ENCODE measurements at regions not wholly inside any gene's neighbourhood (a gene's known extent, or its start where the extent isn't known, plus 50 kb on each side); places are given as distances from the start of the nearest gene placed in this dataset.

DNA sequence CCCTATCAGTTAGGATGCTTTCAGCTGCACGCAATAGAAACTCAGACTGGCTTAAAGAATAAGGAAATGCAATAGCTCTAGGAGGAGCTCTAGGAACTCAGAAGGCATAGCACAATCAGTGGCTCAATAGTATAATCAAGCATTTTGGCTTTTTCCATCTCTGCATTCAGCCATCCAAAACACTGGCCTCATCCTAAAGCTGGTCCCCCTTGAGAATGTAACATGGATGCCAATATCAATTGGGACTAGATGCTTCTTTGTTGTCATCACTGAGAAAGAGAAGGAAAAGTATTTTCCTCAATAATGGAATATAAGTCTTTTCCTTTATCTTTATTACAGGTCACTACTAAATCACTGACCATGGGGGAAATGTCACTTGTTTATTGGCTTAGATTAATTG is 509.5 kb downstream of the PLPP3 start:
- DNase-seq (ENCODE audit: low spot score), result no peak

DNA sequence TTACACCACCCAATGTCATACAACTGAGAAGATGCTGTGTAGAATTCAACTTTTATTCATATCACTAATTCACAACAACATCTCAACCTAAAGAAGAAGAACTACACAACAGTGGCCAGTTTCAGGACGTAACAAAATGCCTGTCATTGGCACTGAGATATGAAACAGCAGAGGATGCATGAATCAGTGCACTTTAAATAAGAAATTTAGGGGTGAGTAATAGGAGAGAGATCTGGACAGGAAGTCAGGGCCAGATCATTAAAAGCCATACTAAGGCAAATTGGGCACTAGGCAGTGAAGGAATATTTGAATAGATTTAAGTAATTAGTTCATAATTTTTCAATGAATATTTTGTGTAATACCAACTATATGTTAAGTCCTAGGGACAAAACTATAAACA is 510.5 kb downstream of the PLPP3 start:
- no peak for DNase-seq (ENCODE audit: low spot score)

DNA sequence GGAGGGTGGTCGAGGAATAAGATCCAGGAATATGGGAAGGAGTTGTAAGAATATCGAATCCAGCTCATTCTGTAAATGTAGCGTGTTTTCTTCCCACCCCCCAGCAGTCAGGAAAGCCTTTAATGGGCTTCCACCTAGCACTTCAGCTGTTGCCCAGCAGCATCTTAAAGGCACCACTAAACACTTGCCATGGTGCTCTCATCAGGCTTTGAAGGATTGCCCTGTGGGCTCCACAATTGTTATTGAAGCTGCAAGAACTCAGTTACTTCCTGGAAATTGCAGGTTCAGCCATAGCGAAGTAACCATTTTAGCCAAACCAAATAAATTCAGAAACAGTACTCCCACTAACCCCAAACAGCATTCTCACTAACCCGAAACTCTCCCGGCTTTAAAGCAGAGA is 511.2 kb downstream of the PLPP3 start:
- DNase-seq (ENCODE audit: low spot score), result no peak

DNA sequence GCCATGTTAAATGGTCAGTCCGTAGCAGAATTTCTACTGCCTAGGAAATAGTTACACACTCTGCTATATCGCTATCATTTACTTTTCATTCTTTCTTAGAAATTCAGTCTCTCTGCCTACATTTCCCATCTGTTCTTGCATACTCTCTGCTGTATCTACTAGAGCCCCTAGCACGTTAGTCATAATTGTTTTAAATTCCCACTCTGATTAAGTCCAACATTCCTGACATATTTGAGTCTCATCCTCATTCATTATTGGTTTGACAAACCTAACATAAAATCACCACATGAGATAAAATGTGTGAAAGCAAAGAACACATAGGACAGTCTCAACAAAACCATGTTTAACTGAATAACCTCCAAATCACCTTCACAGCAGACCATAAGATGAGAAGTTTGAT is 513.6 kb downstream of the PLPP3 start:
- DNase-seq (ENCODE audit: low spot score), result no peak

DNA sequence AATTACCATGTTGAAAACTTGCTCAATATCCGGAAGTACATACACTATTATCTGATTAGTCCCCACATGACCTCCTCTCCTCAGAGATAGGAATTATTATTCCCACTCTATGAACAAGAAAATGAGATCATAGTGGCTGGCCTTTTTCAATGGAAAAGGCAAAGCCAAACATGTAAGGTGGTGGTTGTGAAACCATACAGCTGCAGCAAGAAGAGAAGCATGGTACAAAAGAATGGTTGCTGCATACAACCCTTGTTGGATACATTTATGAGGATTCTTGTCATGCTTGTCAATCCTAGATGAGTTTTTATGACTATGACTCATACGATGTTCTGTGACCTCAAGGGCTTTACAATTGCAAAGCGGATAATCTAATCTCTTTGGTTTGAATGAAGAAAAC is 514.7 kb downstream of the PLPP3 start:
- DNase-seq (ENCODE audit: low spot score), result no peak

DNA sequence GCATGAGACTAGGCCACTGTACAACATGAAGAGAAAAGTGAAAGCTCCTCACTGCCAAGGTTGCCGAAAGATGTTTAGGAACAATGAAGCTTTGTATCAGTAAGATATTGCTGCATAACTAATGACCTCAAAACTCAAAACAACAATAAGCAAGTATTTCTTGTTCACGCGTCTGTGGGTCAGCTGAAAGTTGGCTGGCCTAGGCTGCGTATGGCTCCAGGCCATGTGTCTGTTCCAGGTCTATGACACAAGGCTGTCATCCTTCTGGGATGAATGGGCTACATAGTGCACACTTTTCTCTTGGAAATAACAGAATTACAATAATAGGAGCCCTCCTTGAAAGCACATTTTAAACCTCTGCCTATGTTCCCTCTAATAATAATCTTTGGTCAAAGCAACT is 515.9 kb downstream of the PLPP3 start:
- no peak for DNase-seq (ENCODE audit: low spot score)

DNA sequence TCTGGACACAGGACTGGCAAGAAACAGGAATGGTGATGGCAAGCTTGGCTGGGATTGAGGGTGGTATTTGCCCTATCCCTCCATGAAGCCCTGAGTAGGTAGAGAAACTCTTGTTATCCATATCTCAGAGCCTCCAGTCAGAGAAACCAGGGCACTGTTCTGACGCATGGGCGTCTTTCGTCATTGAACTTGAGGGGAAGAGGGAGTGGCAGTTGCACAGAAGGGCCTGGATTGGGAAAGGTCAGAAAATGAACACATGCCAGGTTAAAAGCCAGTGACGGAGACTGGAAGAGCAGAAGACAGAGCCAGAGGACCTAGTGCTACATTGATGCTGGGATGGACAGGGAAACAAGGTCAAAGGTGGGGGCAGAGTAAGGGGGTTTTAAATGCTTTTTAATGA is 516.7 kb downstream of the PLPP3 start:
- no peak for DNase-seq (ENCODE audit: low spot score)

DNA sequence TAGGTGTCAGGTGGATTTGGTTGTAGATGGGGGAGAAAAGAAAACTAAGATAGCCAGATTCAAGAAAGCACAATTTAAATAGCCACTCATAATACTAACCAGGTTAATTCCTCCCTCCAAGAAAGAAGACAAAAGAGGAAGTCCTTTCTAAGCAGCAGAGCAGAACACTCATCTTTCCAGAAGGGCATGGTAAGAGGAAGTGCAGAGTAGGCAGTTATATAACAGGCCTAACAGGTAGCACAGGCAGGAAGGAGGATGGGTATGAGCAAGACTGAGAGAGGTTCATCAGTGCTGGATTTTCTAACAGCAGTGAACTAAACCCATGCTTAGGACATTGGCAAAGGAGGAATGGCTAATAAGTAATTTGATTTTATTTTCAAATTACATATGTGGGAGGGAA is 517.5 kb downstream of the PLPP3 start:
- no peak for DNase-seq (ENCODE audit: low spot score)

DNA sequence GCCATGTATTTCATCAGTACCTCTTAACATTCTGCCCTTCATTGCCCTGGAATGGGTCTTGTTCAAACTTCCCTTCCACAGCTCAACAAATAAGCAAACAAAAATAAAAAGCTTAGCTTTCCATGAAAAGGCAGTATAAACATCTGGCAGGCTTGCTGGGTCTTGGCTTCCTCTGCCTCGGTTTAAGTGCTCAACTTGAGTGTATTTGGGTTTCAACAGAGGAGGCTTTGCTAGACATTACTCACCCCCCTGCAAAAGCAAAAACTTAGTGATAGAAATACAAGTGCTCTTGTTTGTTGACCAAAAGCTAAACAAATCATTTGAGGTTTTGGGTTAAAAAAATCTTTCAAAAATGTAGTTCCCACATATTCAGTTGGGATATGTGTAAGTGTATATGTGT is 518.5 kb downstream of the PLPP3 start:
- DNase-seq (ENCODE audit: low spot score), result no peak

DNA sequence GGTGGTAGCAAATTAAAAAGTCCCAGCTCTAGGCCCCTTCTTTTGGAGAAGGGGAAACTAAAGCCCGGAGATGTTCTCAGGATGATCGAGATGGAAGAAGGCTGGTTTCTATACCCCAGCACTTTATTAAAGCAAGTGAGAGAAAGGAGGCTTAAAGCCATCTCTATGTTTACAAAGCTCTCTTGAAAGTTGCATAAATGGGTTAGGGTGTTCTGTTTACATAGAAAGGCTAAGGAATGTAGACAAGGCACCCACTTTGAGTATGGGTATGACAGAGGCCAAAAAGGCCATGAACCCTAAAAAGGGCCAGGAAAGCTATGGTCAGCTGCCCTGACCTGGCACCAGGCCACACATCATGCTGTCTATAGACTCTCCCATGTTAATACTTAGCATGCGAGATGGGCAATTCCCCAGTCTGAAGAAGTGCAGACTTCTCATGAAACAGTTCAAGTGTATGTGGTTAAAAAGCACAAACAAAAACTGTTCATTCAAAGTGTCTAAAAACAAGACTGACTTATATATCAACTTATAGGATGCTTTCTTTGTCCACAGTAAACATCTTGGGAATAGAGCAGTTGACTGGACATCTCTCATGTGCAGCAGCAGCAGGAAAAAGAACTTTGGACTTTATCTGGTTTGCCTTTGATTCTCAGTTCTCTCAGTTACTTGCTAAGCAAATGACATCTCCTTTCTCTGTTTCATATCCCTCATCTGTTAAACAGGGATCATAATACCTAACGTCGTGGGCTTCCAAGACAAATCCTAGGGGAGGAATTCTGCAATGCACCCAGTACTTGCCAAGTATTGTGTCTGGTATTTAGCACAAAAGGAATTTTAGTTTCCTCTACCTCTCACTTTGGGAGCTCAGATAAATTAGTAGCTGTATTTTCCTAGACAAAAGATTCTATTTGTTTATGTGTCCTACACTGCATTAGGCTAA is 521.6 kb downstream of the PLPP3 start:
- no peak for DNase-seq (ENCODE audit: low spot score)

DNA sequence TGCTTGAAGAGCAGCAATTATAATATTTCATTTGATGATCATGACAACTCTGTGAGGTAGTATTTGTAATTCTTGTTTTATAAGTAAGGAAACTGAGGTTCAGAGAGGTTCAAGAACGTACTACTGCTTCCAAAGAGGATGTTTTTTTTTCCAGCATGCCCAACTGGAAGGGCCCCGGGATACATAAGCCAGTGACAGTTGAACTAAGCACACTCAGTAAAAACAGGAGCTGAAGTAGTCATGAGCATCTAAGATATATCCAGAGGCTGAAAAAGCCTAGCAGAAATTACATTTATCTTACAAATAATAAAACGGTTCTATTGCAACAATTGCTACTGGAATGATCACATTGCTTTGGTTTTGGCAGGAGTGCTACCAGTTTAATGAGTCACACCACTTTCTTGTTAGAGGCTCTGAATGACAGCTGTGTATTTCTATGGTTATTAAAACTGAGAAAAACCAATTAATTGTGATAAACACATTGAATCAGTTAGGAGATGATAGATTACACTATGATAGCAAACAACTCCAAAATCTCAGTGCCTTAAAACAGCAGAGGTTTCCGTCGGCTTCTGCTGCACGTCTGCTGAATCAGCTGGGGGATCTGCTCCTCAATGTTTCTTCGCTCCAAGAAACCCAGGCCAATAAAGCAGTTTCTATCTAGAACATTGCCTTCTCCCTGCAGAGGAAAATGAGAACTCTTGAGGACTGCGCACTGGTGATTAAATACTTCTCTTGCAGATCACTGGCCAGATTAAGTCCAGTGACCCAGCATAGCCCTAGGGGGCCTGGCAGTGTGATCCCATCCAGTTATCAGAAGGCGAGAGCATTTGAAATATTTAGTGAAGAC is 522.7 kb downstream of the PLPP3 start:
- DNase-seq (ENCODE audit: low spot score), result no peak

DNA sequence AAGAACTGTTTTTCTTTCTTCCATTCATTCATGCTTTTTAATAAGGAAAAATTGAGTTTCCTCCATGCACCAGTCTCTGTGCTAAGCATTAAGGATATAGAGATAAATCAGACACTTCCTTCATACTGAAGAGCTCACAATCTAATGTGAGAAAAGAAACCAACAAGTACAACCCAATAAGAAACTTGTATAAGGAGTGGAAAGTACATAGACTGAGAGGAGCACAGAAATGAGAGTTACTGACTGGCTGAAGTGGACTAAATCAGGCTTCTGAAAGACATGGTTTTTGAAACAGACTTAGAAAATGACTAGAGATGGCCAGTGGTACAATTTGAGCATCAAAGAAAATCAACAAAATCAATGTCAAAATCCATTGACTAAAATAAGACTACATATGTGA is 524.4 kb downstream of the PLPP3 start:
- no peak for DNase-seq (ENCODE audit: low spot score)

DNA sequence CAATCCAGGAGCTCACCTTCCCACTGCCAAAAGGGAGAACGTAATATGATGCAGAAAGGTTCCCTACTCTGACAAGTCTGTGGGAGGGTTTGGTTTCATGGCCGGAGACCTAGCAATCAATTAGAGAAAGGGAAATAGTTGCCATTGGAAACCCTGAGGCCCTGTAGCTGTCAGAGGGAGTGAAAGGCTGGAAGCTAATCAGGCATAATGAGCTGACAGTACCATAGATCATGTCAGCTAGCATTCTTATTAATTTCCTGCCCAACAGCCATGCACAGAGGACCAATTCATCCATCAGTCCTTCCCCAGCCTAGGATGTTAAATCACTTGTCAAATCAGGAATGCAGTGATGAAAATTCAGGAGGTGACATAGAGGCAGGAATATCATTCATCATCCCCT is 527.3 kb downstream of the PLPP3 start:
- DNase-seq (ENCODE audit: low spot score), result no peak

DNA sequence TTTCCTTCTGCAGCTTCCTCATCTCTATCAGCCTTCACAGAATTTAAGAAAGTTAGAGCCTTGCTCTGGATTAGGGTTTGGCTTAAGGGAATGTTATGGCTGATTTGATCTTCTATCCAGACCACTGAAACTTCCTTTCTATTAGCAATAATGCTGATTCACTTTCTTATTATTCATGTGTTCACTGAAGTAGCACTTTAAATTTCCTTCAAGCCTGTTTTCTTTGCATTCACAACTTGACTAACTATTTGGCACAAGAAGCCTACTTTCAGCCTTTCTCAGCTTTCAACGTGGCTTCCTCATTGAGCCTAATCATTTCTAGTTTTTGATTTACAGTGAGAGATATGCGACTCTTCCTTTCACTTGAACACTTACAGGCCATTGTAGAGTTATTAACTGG is 528.5 kb downstream of the PLPP3 start:
- no peak for DNase-seq (ENCODE audit: low spot score)

DNA sequence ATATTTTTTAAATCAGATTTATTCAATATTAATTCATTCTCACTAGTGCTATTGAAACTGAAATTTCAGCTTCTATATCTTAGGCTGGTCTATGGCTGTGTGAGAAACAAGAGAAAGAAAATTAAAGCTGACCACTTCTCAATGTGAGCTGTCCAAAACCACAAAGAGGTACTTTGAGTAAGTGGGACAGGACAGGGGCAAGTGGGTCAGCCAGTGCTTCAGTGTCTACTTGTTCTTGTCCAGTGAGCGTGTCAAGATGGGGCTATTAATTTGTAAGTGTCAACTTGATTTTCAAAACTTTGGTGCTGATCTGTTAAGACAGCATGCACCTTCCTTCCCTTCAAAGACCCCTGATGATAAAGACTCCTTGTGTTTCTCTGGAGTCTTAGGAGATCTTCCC is 533.9 kb downstream of the PLPP3 start:
- DNase-seq (ENCODE audit: low spot score), result no peak

DNA sequence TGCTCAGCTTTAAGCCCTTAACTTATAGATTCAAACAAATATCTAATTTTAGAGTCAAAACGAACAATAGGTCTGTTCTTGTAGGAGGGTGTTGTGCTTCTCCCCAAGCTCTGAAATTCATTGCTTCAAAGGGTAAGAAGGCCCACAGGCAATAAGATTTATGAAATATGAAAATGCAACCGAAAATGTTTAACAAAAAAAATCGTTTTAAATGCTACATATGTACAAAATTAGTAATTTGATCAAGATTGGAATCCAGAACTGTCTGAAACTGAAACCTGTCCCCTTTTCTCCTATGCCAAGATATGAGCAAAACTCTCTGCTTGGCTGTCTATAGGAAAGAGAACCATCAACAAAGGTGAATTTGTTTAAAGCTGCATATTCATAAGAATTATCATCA is 534.3 kb downstream of the PLPP3 start:
- DNase-seq (ENCODE audit: low spot score), result no peak

DNA sequence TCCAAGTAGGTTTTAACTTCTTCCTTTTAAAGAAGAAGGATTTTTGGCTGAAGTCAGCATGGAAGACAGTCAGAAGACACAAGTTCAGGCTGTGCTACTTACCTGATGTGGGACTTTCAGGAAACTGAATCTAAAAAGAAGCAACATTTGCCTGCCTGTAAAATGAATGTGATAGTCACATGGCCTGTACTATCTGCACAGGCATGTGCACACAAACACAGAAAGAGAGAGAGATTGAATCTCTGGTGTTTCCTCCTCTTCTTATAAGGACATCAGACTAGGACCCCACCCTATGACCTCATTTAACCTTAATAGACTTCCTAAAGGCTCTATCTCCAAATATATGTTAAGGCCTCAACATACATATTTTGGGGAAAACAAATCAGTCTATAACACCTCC is 542.9 kb downstream of the PLPP3 start:
- no peak for DNase-seq (ENCODE audit: low spot score)

DNA sequence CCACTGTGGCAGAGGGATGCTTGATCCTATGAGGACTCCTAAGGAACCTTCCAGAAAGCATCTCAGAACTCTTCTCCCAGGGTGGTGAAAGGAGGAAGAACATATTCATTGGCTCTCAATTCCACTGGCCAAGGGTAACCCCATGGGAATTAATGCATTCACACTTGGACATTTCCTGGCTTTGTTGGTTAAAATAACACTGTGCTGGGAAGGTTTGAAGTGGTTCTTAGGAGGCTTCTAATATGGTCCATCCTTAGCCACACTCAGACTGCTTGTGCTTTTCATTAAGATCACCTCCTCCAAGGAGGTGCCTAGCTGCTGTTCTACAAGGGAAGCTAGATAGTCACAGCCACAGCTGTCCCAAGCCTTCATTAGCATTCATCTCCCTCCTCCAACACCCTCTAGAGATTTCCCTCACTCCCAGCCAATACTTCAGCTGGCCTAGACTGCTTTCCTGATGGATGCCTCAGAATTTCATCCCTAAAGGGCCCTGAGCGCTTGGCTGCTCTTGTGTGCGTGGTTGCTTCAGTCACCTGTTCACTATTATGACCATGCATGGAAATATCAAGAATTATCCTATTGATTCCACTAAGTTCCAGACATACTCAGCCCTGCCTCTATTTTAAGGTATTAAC is 544.4 kb downstream of the PLPP3 start:
- DNase-seq (ENCODE audit: low spot score), result no peak

DNA sequence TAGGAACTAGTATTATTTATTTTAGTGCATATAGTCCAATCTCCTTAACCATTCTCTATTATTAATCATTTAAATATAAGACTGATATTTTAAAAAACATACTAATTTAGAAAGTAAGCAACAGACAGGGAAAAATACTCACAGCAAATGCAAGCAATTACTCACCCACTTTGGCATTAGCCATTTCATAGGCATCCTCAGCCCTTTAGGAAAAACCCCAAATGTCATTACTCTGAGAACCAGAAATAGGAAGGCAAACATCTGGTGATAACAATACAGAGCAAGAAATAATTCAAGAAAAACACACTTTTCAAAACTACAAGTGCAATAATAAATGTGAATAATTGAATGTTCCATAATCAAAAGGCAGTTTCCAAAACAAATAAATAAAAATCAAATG is 545.1 kb downstream of the PLPP3 start:
- no peak for DNase-seq (ENCODE audit: low spot score)

DNA sequence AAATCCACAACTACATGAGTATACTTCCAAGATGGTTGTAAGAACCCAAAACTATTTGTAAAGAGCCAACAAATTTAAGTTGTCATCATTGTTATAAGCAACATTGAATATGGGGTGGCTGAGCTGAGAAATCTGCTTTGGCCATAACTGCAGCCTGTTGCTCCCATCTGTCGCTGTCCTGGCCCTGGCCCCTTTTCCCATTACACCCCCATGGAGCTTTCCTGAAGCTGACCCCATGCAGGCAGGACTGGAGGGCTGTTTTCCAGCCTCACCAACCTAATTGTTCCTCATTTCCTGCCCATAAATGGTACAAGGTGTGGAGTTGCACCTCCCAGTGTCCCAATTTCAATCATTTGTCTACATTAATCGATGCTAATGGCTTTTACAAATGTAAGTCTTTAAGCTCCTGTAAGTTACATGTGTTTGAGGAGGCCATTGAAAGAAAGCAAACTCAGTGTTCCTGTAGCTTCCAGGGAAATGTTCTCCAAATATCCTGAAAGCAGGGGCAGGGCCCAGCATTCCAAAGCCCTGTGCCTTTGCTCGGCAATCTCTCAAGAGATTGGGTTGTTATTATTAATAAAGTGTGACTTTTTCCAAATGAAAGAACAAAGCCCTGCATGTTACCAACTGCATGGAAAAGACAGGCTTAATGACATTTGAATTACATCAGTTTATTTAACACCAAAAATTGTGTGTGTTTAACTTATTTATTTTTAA is 545.9 kb downstream of the PLPP3 start:
- no peak for DNase-seq (ENCODE audit: low spot score)

DNA sequence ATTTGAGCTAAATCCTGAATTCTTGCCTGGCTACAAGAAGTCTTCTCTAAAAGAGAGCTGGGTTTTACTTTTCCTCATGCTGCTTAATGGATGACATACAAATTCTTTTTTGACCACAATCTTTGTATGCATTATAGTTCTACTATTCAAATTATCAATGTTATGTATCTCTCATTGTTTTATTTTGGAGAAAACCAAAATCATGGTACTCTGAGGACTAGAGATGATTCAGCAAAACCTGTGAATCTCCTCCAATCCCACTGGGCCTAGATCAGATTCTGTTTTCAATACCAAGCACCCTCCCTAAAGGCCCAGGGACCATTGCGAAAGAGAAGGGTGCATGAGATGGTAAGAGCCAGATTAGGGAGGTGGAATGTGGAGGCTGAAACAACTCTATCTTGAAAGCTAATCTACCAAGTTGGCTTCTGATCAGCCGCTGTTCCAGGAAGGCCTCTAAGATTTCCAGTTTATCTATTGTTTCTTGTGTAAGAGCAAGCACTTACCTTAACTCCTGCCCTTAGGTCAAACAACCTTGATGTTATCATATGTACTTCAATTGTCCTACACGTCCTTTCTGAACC is 547.2 kb downstream of the PLPP3 start:
- no peak for DNase-seq (ENCODE audit: low spot score)

DNA sequence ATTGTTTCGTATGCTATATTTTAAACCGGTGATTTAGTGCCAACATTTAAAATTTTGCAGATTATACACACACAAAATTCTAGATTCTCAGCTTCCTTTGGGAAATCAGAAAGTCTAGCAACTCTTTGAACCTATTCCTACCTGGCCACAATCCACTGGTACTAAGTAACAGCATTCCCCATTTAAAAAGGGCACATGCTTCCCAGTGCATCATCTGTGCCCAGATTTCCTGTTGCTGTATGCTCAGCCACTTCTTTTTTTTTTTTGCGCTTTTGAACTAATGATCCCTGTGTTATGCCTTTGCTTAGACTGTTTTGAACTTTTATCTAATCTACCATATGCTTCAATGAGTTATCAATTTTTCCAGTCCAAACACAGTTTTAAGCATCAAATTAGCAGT is 548.4 kb downstream of the PLPP3 start:
- DNase-seq (ENCODE audit: low spot score), result no peak

Measured in CD4-positive, alpha-beta T cell treated with Interleukin-15 for 4 hours (primary cell).